K562 (cell line): ENCODE measurements at regions not wholly inside any gene's neighbourhood (a gene's known extent, or its start where the extent isn't known, plus 50 kb on each side); places are given as distances from the start of the nearest gene placed in this dataset.

ENCODE experiments used
- ARID1B ChIP-seq: fragments of 450-650 bp; IDR thresholded peaks from 2 replicates; pipeline ENCODE4 v1.6.1; 2016; ENCODE audit warnings: antibody characterized with exemption, mild to moderate bottlenecking, inconsistent platforms
- HDAC2 ChIP-seq: fragments of 450-650 bp; IDR thresholded peaks from 2 replicates; pipeline ENCODE4 v1.6.1; 2016; ENCODE audit warnings: mild to moderate bottlenecking
- KAT8 ChIP-seq: fragments of 450-650 bp; IDR thresholded peaks from 2 replicates; pipeline ENCODE4 v1.6.1; 2016; ENCODE audit warnings: low read depth, mild to moderate bottlenecking
- KLF1 ChIP-seq: fragments of 450-650 bp; IDR thresholded peaks from 2 replicates; pipeline ENCODE4 v1.6.1; 2016; ENCODE audit warnings: missing genetic modification characterization, missing compliant biosample characterization
- LEF1 ChIP-seq: fragments of 450-650 bp; IDR thresholded peaks from 2 replicates; pipeline ENCODE4 v1.6.1; 2016; ENCODE audit warnings: mild to moderate bottlenecking
- MBD2 ChIP-seq: sonication (generic); IDR thresholded peaks from 2 replicates; pipeline ENCODE4 v1.6.1; 2016; ENCODE audit warnings: low read depth, borderline replicate concordance
- MCM5 ChIP-seq: fragments of 450-650 bp; IDR thresholded peaks from 2 replicates; pipeline ENCODE4 v1.6.1; 2016; ENCODE audit warnings: low read depth
- NEUROD1 ChIP-seq: fragments of 150-350 bp; IDR thresholded peaks from 2 replicates; pipeline ENCODE4 v1.6.1; 2014; ENCODE audit warnings: borderline replicate concordance, low read length, low read depth; ENCODE audit not compliant: partially characterized antibody
- PTBP1 ChIP-seq: fragments of 200-400 bp; formaldehyde crosslinking; IDR thresholded peaks from 2 replicates; pipeline ENCODE4 v1.6.1; 2017; ENCODE audit warnings: low read depth, low read length
- TAF1 ChIP-seq: IDR thresholded peaks from 2 replicates; pipeline ENCODE4 v1.6.1; 2011; ENCODE audit warnings: mild to moderate bottlenecking, low read length, moderate library complexity; ENCODE audit not compliant: insufficient read depth, control insufficient read depth, severe bottlenecking; ENCODE audit errors: extremely low read depth
- VEZF1 ChIP-seq: fragments of 200-800 bp; sonication (Bioruptor generic); IDR thresholded peaks from 2 replicates; pipeline ENCODE4 v1.6.1; 2017; ENCODE audit warnings: missing genetic modification characterization, missing compliant biosample characterization
- ZNF133 ChIP-seq: fragments of 250-450 bp; sonication (Bioruptor Pico); IDR thresholded peaks from 2 replicates; pipeline ENCODE4 v1.4.0; 2020; ENCODE audit warnings: mild to moderate bottlenecking
- ZNF3 ChIP-seq: fragments of 250-450 bp; sonication (Bioruptor Pico); IDR thresholded peaks from 2 replicates; pipeline ENCODE4 v1.5.0; 2021; ENCODE audit warnings: mild to moderate bottlenecking, moderate library complexity
- ZNF431 ChIP-seq: sonication (generic); formaldehyde crosslinking; IDR thresholded peaks from 2 replicates; pipeline ENCODE4 v1.8.0; 2022; ENCODE audit warnings: mild to moderate bottlenecking, missing genetic modification reagents
- ZNF561 ChIP-seq: fragments of 450-650 bp; formaldehyde crosslinking; conservative IDR thresholded peaks from 2 replicates; pipeline ENCODE4 v1.4.0; 2020; ENCODE audit warnings: mild to moderate bottlenecking, moderate library complexity
- TF ChIP-seq, protein P1 (sequence below), 2 experiments: fragments of 450-650 bp in 1 of 2; sonication (generic) in 1 of 2; formaldehyde crosslinking in 1 of 2; IDR thresholded peaks in 1 of 2; conservative IDR thresholded peaks in 1 of 2; 2 replicates each; pipeline versions ENCODE4 v1.6.1 to v1.8.1; 2016 to 2023; ENCODE audit warnings: mild to moderate bottlenecking in 2 of 2, moderate library complexity in 2 of 2, inconsistent platforms in 1 of 2, missing genetic modification reagents in 1 of 2
- TF ChIP-seq, protein P2 (sequence below): fragments of 450-650 bp; formaldehyde crosslinking; IDR thresholded peaks from 2 replicates; pipeline ENCODE4 v1.4.0; 2022; ENCODE audit warnings: missing genetic modification characterization
- TF ChIP-seq, protein P3 (sequence below): fragments of 150-350 bp; IDR thresholded peaks from 2 replicates; pipeline ENCODE4 v1.6.1; 2014; ENCODE audit warnings: low read depth, mild to moderate bottlenecking, low read length, borderline replicate concordance
- TF ChIP-seq, protein P4 (sequence below): fragments of 450-650 bp; IDR thresholded peaks from 2 replicates; pipeline ENCODE4 v1.6.1; 2014; ENCODE audit warnings: low read depth, mild to moderate bottlenecking, moderate library complexity, borderline replicate concordance

DNA sequence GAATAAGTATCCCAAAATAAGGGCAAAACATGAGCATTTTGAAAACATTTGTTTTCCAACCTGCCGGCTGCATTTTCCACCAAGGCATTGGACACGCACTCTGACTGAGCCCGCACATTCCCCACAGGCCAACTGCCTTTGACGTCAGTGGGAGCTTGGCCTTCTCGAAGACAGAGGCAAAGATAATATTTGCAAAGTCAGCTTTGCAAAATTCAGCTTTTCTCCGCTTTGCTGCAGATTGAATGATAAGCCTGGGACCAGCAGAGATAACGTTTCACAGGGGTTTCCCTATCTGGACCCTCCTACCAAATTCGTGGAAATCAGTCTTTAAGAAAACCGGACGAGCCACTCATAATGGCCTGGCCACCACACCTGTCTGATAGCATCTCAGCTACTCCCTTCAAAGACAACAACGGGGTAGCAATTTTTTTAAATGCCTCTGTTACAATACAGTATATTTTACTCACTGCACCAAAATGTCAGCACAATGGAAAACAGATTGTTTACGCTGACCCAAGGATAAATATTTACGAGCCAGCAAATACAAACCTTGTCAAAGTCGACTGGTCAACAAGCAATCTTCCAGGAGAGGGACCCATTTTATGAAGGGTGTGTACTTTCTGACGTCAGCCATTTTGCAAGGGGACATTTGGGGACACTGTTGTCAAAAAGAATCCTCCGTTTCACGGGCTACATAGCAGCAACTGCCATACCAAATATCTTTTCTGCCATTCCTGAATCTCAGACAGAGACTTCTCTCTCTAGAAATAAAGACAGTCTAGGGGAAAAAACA lies 100.5 kb downstream of the TFAP2A start (continued):
- TF ChIP-seq, protein P1, sequence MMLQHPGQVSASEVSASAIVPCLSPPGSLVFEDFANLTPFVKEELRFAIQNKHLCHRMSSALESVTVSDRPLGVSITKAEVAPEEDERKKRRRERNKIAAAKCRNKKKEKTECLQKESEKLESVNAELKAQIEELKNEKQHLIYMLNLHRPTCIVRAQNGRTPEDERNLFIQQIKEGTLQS (IDR thresholded peaks at IDR 0.05): peak; percentile 76
- TF ChIP-seq, protein P1 (CRISPR knock-in tag; conservative IDR thresholded peaks at IDR 0.05): no peak
- TF ChIP-seq TAF1 (no peak), KLF1 (tag) (peak; percentile 78), PTBP1 (no peak), LEF1 (peak; percentile 75), MCM5 (no peak), ZNF561 (no peak), MBD2 (no peak), ZNF3 (CRISPR knock-in tag) (no peak), ZNF431 (no peak), KAT8 (peak; percentile 85), NEUROD1 (peak; percentile 31), HDAC2 (peak; percentile 87), VEZF1 (CRISPR knock-in tag) (no peak; the same call in 1 of the 2 replicates), ZNF133 (CRISPR knock-in tag) (no peak), ARID1B (peak; percentile 87)
- TF ChIP-seq, protein P2, sequence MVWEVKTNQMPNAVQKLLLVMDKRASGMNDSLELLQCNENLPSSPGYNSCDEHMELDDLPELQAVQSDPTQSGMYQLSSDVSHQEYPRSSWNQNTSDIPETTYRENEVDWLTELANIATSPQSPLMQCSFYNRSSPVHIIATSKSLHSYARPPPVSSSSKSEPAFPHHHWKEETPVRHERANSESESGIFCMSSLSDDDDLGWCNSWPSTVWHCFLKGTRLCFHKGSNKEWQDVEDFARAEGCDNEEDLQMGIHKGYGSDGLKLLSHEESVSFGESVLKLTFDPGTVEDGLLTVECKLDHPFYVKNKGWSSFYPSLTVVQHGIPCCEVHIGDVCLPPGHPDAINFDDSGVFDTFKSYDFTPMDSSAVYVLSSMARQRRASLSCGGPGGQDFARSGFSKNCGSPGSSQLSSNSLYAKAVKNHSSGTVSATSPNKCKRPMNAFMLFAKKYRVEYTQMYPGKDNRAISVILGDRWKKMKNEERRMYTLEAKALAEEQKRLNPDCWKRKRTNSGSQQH: no peak
- TF ChIP-seq, protein P3, sequence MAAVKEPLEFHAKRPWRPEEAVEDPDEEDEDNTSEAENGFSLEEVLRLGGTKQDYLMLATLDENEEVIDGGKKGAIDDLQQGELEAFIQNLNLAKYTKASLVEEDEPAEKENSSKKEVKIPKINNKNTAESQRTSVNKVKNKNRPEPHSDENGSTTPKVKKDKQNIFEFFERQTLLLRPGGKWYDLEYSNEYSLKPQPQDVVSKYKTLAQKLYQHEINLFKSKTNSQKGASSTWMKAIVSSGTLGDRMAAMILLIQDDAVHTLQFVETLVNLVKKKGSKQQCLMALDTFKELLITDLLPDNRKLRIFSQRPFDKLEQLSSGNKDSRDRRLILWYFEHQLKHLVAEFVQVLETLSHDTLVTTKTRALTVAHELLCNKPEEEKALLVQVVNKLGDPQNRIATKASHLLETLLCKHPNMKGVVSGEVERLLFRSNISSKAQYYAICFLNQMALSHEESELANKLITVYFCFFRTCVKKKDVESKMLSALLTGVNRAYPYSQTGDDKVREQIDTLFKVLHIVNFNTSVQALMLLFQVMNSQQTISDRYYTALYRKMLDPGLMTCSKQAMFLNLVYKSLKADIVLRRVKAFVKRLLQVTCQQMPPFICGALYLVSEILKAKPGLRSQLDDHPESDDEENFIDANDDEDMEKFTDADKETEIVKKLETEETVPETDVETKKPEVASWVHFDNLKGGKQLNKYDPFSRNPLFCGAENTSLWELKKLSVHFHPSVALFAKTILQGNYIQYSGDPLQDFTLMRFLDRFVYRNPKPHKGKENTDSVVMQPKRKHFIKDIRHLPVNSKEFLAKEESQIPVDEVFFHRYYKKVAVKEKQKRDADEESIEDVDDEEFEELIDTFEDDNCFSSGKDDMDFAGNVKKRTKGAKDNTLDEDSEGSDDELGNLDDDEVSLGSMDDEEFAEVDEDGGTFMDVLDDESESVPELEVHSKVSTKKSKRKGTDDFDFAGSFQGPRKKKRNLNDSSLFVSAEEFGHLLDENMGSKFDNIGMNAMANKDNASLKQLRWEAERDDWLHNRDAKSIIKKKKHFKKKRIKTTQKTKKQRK: no peak
- TF ChIP-seq, protein P4, sequence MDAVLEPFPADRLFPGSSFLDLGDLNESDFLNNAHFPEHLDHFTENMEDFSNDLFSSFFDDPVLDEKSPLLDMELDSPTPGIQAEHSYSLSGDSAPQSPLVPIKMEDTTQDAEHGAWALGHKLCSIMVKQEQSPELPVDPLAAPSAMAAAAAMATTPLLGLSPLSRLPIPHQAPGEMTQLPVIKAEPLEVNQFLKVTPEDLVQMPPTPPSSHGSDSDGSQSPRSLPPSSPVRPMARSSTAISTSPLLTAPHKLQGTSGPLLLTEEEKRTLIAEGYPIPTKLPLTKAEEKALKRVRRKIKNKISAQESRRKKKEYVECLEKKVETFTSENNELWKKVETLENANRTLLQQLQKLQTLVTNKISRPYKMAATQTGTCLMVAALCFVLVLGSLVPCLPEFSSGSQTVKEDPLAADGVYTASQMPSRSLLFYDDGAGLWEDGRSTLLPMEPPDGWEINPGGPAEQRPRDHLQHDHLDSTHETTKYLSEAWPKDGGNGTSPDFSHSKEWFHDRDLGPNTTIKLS: peak; percentile 53; the same call in 1 of the 2 replicates
